ENCODE measurements at regions not wholly inside any gene's neighbourhood (a gene's known extent, or its start where the extent isn't known, plus 50 kb on each side); places are given as distances from the start of the nearest gene placed in this dataset.

DNA sequence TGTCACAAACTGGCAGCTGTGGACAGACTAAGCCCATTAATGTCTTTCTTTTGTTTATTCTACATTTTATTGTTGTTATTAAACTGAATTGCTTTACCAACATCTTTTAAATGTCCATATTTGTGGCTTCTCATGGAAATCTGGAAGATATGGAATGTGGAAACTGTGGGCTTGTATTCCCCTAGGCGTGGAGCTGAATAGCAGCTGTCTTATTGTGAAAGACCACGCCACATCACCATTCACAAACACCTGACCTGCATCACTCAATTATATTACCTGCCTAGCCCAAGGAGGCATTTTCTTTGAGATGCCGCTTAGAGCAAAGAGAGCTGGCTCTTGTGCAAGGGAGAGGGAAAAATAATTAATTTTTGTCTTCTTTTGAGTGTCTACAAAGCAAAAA lies 96.9 kb upstream of the GPRIN3 start:
- TF ChIP-seq CTCF (IDR thresholded peaks at IDR 0.05) = no peak
- TF ChIP-seq POLR2A (IDR thresholded peaks at IDR 0.05) = no peak
